Liver (tissue), 3 donors: ENCODE measurements at regions not wholly inside any gene's neighbourhood (a gene's known extent, or its start where the extent isn't known, plus 50 kb on each side); places are given as distances from the start of the nearest gene placed in this dataset.

ENCODE experiments used
- ATF3 ChIP-seq: IDR thresholded peaks from 2 replicates; pipeline ENCODE4 v1.6.1; 2016; ENCODE audit warnings: antibody characterized with exemption
- CTCF ChIP-seq: fragments of 150-350 bp; IDR thresholded peaks from 2 replicates; pipeline ENCODE4 v1.5.1; 2017; ENCODE audit warnings: improper control_type of control experiment, low read depth, low read length; ENCODE audit not compliant: missing input control
- EGR1 ChIP-seq, 2 donors: IDR thresholded peaks; 2 replicates each; pipeline ENCODE4 v1.6.1; 2016 to 2018; ENCODE audit warnings: antibody characterized with exemption in 2 of 2, low read depth in 2 of 2
- FOXA1 ChIP-seq: IDR thresholded peaks from 2 replicates; pipeline ENCODE4 v1.6.1; 2016; ENCODE audit warnings: antibody characterized with exemption
- FOXA2 ChIP-seq: IDR thresholded peaks from 2 replicates; pipeline ENCODE4 v1.6.1; 2016; ENCODE audit warnings: antibody characterized with exemption
- GABPA ChIP-seq, 2 donors: IDR thresholded peaks in 1 of 2; conservative IDR thresholded peaks in 1 of 2; 2 replicates each; pipeline ENCODE4 v1.6.1; 2016; ENCODE audit warnings: antibody characterized with exemption in 2 of 2, mild to moderate bottlenecking in 1 of 2, moderate library complexity in 1 of 2
- JUND ChIP-seq, 2 donors: IDR thresholded peaks; 2 replicates each; pipeline ENCODE4 v1.6.1; 2016; ENCODE audit warnings: antibody characterized with exemption in 2 of 2
- MAX ChIP-seq: IDR thresholded peaks from 2 replicates; pipeline ENCODE4 v1.6.1; 2016; ENCODE audit warnings: antibody characterized with exemption
- NR2F2 ChIP-seq: IDR thresholded peaks from 2 replicates; pipeline ENCODE4 v1.6.1; 2016; ENCODE audit warnings: antibody characterized with exemption
- RAD21 ChIP-seq, 2 donors: IDR thresholded peaks; 2 replicates each; pipeline ENCODE4 v1.6.1; 2016; ENCODE audit warnings: antibody characterized with exemption in 2 of 2, mild to moderate bottlenecking in 2 of 2
- REST ChIP-seq: IDR thresholded peaks from 2 replicates; pipeline ENCODE4 v1.6.1; 2016; ENCODE audit warnings: antibody characterized with exemption, mild to moderate bottlenecking
- SP1 ChIP-seq: IDR thresholded peaks from 2 replicates; pipeline ENCODE4 v1.6.1; 2018; ENCODE audit warnings: antibody characterized with exemption, mild to moderate bottlenecking
- TAF1 ChIP-seq: conservative IDR thresholded peaks from 2 replicates; pipeline ENCODE4 v1.6.1; 2016; ENCODE audit warnings: antibody characterized with exemption, mild to moderate bottlenecking
- ZBTB33 ChIP-seq: IDR thresholded peaks from 2 replicates; pipeline ENCODE4 v1.6.1; 2016; ENCODE audit warnings: antibody characterized with exemption
- donor health status: healthy.
- donor health status: healthy.

- no peak for TF ChIP-seq CTCF
- no peak for TF ChIP-seq ATF3
- TF ChIP-seq SP1: no peak
- TF ChIP-seq JUND (IDR thresholded peaks at IDR 0.05): no peak
- TF ChIP-seq TAF1: no peak
- no peak for TF ChIP-seq REST
- no peak for TF ChIP-seq RAD21 (IDR thresholded peaks at IDR 0.05)
- TF ChIP-seq NR2F2: no peak
- TF ChIP-seq EGR1 (IDR thresholded peaks at IDR 0.05; ENCODE audit: low read depth in 2 of 2): no peak
- TF ChIP-seq FOXA2: no peak
- no peak for TF ChIP-seq GABPA (IDR thresholded peaks at IDR 0.05 in 1 of 2, conservative IDR thresholded peaks at IDR 0.05 in 1 of 2)
- TF ChIP-seq MAX: no peak
- no peak for TF ChIP-seq FOXA1
- TF ChIP-seq ZBTB33: no peak
These were observed 117.1 kb upstream of the TMEFF2 start for GRCh38 chr2:192311701-192312460.
